Stimulated activated CD4-positive, alpha-beta T cell treated with anti-CD3 and anti-CD28 coated beads, Interleukin-1b, Interleukin-23, amount 100 ng/mL, for 4 hours (primary cell): ENCODE measurements at regions not wholly inside any gene's neighbourhood (a gene's known extent, or its start where the extent isn't known, plus 50 kb on each side); places are given as distances from the start of the nearest gene placed in this dataset.
"Not testable (repeated sequence)": the region's sequence is repeated elsewhere in the genome, so short reads cannot be mapped to it uniquely, and the experiment has no call there.

ENCODE experiments used
- DNase-seq, 2 donors: peaks; one replicate each; pipeline ENCODE4 v3.0.0-alpha.2; 2020; ENCODE audit warnings: low read depth in 2 of 2

DNA sequence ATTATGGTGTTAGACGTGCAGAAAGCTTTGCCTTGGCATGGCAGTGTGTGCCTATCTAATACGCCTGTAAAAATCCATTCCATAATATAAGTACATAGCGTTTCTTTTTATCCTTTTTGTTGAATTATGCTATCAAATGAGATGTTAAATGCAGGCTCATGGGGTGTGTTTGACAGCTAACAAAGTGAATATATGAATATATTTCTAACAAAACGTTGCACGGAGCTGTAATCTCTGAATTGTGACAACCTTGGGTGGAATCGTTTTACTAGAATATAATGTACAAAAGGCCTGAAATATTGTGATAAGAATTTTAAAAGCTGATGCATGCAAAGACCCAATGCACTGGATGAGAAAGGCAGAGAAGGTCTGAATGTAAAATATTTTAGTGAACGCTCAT lies 763.7 kb upstream of the TMEM132C start:
- DNase-seq = no peak

DNA sequence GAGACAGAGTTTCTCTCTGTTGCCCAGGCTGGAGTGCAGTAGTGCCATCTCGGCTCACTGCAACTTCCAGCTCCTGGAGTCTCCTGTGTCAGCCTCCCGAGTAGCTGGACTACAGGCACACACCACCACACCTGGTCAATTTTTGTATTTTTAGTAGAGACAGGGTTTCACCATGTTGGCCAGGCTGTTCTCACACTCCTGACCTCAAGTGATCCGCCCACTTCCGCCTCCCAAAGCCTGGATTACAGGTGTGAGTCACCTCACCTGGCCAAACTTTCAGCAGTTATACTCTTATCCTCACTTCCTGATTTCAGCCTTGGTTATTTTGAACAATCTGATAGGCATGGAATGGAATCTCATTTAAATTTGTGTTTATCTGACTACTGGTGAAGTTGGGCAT lies 763.0 kb upstream of the TMEM132C start:
- DNase-seq = not testable (repeated sequence)

DNA sequence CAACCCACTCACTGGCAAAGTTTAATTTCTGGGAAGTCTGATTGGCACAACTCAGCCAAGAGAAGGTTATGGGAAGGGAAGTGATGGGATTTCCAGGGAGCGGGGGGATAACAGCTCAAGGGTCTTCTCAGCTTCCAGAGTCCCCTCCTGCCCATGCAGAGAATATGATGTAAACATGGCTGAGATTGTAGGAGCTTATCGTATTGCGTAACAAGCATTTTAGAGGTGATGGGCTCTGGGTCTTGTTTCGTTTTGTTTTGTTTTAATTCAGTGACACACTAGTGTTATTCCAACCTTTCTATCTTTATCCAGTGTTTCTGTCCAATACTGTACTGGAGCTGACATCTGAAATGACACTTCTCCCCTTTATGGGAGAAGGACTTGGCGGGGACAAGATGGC lies 762.1 kb upstream of the TMEM132C start:
- no peak for DNase-seq

DNA sequence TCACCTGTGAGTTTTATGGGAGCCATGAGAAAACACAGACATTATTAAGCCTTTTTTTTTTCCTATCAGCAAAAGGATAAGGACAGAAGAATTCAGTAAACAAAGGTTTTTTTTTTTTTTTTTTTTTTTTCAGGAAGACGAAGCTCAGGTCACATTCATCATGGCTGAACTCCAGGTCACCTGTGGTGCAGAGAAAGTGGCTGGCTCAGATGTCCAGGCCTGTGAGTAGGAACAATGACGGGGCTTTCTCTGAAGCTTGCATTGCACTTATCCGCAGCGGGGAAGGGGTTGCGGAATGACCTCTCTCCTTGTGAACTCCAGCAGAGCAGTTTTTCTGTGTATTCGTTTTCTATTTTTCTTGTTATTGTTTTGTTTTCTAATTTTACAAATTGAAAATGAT lies 759.6 kb upstream of the TMEM132C start:
- DNase-seq = no peak

DNA sequence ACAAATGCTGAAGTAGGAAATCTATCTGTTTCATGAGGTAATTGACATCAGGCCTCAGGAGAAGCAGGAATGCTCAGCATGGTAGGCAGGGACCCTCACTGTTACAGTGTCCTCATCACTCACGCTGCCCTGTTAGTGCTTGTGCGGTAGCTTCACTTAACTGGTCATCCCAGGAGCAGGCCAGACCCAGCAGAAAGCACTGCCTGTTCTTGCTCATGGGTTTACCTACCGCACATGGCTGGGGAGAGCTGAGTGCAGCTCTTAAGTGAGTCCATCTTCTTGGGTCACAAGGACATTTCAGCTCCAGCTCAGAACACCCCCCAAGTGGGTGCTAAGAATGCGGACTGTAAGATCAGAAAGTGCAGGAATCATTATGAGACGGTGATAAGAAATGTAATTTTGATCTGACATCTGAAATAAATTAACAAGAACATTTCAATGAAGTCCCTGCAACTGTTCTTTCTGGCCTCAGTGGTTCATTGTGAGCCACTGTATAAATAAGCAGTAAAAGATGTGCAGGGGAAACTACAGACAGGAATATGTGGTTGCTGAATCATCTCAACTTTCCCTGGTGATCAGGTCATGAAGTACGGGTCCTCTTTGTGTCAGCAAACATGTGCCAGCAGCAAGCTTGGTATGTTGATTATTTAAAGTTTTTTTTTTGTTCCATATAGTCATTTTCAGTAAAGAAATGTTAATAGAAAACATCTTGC lies 757.7 kb upstream of the TMEM132C start:
- no peak for DNase-seq

DNA sequence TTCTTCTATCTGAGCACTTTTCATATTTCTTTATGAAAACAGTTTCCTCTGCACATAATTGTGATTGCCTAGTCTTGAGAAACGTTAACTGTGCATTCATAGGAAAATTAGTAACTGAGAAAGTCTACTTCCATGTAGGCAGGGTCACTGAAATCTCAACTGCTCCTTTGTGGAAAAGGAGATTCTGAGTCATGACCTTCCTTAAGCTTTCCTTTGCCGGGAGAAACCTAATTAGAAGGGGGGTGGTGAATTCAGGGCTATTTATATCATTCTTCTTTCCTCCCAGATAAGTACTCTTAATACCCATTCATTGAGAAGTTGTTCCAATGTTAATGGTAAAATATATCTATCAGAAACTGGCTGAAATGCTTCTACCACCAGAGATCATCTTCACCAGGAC lies 751.0 kb upstream of the TMEM132C start:
- no peak for DNase-seq

DNA sequence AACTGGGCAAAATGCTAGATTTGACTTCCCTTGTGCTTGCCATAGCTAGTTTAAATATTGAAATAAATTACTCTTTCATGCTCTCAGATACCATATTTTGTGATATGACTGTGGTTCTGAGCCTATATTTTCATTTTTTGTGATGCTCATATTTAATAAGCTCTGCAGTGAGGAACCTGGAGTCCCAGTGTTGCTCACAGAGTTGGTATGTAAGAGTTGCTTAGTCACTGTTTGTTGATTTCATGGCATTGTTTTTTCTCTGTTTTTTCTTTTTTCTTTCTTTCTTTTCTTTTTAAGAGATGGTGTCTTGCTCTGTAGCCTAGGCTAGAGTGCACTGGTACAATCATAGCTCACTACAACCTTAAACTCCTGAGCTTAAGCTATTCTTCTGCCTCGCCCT lies 750.5 kb upstream of the TMEM132C start:
- DNase-seq = no peak

DNA sequence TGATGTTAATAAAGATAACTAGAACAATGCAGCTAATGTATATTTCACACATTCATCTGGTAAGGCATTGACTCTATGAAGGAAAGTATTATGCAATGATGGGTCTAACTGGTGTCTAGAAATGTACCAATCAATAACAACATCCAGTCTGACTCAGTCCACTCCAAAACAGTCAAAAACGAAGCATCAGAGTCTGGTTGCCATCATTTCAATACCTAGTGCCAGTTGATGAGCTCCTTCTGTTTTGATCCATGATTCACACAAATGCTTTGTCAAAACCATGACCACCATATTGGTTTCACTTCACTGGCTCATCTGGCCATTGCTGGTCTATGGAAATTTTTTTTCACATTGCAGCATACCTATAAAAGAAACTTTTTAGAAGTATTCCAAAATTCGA lies 747.2 kb upstream of the TMEM132C start:
- no peak for DNase-seq

DNA sequence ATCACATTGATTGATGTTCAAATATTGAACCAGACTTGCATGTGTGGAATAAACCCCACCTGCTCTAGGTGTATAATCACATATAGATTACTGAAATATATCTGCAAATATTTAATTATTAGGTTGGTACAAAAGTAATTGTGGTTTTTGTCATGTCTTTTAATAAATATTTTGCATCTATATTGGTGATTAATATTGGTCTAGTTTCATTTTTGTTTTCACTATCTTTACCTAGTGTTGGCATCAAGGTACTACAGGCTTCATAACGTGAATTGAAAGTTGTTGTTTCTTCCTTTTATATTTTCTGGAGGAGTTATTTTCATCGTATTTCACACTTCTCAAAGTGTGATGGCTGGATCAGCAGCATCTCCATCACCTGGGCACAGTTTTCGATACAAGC lies 740.0 kb upstream of the TMEM132C start:
- DNase-seq = no peak

DNA sequence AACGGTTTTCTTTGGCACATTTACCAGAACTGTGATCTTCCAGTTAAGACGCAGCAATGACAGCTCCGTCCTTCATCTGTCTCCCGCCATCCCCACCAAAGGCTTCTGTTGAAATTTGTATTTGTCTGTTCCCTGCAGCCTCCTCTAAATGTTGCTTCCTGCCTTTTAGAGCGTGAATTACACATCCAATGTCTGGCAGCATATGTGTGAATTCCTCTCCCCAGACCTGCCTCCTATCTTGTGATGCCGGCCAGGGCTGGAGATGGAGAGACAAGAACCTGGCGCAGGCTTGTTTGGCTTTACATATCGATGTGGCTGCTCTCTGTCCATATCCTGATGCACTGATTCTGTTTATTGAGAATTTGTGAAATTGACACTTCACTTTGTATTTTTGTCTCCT lies 738.4 kb upstream of the TMEM132C start:
- no peak for DNase-seq

DNA sequence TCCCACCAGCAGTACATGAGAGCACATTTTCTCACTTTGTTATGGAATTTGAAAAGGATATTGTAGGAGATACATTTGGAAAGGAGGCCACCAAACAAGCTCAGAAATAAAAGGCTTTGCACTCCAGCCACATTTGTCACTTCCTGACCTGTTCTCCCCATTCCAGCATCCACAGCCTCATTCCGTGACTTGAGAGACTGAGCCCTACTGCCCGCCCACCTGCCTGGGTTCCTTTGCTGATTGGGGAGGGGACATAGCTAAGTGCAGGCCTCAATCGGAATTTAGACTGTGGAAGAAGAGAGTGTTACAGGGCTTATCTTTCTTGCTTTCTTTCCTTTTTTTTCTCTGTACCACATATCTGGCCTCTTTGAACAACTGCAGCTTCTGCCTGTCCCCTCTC lies 735.4 kb upstream of the TMEM132C start:
- no peak for DNase-seq

DNA sequence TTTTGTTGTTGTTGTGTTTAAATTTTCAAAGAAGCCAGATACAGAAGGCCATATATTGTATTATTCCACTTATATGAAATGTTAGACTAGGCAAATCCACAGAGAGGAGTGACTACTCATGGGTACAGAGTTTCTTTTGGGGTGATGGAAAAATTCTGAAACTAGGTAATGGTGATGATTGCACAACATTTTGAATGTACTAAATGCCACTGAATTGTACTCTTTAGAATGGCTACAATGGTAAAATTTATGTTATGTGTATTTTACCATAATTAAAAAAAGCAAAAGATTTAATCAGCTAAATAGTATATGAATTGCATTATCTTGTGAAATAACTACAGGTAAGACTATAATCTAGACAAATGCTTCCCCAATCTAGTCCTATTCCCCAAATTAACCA lies 733.6 kb upstream of the TMEM132C start:
- no peak for DNase-seq

DNA sequence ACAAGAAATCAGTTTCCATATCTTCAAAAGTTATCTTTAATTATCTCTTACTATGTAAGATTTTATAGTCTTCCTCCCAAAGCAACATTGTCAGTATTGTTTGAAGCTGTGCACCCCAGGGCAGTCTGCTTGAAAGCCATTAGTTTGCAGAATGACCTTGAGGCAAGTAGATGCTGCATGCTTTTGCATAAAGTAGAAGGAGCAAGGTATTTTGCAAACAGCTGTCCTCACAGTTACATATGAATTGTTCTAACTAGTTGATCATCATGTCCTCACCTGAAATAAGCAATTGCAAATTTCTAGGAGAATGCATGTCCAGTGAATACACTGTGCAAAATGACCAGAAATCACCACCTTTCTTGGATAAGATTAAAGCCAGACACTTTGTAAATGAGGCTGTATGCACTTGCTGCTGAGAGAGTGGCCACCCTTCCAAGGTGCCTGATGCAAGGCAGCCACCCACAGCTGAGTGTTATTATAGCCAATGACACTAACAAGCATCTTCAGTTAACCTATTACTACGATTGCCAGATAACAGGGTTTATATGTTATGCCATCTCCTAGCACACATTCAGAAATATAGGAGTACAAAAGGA lies 730.0 kb upstream of the TMEM132C start:
- DNase-seq = no peak

DNA sequence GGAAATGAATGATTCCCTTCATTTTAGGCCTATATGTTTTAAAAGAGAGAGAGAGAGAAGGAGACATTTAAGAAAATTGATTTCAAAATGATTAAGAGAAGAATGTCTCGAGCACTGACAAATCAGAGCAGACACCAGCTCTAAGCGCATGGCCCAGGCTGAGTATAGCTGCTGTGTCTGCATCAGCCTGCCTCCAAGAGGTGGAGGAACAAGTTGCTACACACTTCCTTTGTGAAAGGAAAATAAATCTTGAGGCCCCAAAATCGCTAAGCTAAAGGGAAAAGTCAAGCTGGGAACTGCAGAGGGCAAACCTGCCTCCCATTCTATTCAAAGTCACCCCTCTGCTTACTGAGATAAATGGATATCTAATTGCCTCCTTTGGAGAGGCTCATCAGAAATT lies 728.7 kb upstream of the TMEM132C start:
- no peak for DNase-seq

DNA sequence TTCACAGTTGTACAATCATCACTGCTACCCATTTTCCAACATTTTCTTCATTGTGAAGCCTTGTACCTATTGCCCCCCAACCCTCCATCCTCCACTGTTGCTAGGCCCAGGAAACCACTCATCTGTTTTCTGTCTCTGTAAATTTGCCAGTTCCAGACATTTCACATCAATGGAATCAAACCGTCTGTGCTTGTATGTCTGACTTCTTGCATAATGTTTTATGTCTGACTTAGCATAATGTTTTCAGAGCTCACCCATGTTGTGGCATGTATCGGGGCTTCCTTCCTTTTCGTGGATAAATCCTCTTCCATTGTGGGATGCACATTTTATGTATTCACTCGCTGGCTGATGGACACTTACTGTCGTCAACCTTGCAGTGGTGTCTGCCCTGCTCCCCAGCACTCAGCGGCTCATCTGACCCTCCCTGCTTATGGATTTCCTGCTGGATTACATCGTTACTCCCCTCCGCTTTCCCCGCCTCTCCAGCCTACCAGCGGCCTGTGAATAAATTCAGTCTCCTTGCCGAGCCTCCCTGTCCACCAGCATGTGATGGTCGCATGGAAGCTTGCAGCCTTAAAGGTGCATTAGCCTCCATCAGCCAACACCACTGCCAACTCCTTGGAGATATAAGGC lies 727.6 kb upstream of the TMEM132C start:
- no peak for DNase-seq

DNA sequence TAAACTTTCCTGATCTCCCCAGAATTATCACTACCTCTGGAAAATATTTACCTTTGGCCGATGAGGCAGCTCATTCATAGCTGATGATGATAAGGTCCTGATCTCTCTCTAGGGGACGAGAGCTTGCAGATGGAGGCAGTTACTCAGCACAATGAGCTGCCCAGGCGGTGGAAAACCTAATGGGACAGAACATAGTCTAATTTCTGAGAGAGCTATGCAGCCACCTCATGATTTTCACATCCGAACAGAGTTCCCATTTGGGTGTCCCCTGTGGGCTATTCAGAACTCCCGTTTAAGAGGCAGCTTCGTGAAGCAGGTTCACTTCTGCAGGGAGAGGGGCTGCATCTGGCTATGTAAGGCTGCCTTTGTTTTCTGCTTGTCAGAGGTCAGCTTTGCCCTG lies 724.6 kb upstream of the TMEM132C start:
- no peak for DNase-seq

DNA sequence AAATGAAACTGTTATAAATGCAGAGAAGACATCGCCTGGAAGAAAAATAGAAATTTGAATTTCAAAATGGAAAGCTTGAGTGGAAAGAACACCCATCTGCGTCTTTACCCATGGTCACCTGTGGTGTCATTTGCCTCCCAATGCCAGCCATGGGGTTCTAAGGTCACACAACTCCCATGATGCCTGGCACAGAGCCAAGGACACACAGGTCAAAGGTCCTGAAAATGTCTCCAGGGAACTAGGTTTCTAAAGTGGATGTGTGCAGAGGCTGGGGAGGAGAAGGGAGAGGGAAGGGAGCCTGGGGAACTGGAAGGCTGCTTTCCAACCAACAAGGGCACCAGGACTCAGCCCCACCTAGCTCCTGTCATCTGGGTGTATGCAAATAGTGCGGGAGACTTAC lies 724.0 kb upstream of the TMEM132C start:
- no peak for DNase-seq

DNA sequence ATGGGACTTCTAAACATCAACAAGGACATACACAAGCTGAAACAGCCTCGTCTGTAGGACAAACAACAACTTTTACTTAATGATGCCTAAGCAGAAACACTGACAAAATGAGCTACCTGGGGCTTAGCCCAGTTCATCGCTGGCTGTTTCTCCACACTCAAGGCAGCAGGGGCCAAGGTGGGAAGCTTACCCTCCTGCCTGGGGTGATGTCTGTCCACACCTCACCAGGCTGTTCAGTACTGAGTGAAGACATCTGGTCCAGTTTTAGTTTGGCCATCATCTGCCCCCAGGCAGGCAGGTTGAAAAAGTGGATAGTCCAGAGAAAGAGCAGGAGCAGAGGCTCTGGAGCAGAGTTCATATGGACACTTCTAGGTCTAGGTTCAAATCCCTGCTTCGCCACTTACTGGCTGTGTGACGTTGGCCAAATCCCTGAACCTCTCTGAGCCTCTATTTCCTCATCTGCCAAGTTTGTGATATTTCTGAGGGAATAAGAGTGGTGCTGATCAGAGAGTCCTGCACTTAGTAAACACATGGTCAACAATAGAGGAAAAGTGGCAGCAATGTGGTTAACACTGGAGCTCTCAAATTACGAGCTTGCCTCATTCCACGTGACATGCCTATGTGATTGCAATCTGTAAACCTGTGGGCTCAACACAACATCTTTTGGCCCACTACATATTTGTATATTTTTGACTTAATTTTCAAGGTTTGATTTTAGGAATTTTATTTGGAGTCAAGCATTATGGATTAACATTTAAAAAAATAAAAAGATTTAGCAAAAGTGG lies 720.1 kb upstream of the TMEM132C start:
- no peak for DNase-seq

DNA sequence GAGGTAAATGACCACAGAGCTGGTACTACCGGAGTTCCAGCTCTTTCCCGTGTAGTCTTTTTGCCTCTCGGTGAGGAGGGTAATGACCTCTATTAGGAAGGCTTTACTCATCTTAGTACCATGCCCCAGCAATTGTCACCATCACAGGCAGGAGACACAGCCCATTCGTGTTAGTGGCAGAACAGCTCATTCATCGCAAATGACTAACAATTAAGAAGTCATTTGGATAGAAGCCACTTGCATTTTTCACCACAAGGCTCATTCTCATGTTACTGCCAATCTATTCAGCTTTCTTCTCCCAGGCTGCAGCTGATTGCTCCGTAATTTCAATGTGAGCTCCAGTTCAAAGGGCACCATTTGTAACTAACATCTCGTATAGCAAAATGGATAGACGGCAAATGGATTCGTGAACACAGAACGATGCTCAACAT lies 718.8 kb upstream of the TMEM132C start:
- DNase-seq = no peak

DNA sequence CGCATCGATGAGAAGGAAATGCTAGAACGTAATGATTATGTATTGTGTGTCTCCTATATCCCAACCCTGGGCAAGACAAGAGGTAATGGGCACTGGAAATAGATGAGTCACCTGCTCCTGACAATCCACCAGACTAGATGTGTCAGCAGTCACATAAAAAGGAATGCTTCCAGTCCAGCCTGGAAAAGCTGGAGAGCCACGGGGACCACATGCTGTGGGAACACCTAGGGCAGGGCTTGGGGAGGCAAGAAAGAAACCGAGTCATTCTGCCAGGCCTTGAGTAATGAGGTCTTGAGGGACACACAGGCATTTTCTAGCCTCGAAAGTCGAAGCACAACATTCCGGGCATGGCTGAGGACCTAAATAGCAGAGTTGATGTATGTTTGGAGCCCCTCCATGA lies 716.7 kb upstream of the TMEM132C start:
- DNase-seq = no peak

DNA sequence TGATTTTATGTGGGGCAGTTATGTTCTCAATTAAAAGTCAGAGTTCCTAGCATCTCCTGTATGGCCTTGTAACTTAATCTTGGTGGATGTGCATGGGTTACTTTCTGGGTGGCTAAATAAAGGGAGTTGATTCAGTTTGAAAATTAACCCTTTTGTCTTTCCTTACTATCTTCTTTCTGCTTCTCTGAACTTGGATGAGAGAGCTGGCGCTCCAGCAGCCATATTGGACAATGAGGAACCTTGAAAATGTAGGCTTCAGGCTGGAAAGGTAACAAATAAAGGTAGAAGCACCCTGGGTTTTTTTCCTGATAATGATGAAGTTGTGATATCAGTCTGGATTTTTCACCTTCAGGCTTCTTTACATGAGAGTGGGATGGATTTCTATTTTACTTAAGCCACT lies 714.1 kb upstream of the TMEM132C start:
- no peak for DNase-seq

DNA sequence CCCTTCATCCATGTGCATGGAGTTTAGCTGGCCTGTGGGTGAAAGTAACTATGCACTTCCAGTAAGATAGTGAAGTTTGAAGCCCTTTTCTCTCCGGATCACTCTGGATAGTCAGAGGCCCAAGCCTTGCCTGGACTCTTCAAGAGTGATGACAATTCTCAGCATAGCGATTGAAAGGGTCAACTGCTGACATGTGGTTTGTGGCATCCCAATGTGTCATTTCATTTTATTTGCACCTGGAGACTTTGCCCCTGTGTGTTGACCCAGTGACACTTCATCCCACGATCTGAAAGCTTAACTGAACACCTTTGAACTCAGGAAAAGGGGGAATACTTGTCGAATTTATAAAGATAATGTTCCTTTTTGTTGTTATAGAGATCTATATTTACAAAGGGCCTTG lies 711.9 kb upstream of the TMEM132C start:
- DNase-seq = no peak
